ENCODE measurements at regions not wholly inside any gene's neighbourhood (a gene's known extent, or its start where the extent isn't known, plus 50 kb on each side); places are given as distances from the start of the nearest gene placed in this dataset.

DNA sequence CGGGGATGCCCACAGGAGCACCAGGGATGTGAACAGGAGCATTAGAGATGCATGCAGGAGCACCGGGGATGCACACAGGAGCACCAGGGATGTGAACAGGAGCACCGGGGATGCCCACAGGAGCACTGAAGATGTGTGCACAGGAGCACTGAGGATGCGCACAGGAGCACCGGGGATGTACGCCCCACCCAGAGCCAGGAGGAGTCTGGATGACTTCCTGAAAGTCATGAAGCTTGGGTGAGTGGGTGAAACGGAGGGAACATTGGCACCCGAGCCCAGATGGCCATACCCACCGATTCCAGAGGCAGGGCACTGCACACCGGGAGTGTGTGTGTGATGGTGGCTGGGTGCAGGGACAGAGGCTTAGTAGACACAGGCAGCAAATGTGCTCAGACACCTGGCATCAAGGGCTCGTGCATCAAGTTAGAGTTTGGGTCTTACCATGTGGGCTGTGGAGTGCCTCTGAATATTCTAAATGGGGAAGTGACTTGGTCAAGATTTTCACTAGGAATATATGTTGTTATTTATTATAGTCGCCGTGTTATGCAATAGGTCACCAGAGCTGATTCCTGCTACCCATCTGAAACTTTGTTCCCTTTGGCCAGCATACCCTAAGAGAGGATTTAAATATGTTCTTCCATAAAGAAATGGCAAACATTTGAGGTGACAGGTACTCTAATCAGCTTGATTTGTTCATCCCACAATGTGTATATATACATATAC, 365.8 kb upstream of the MYT1L start:
- no peak overlapping the region for H3K4me3 ChIP-seq (ENCODE audit: low read depth, low read length, poor library complexity, severe bottlenecking)
- no peak overlapping the region for H2AFZ ChIP-seq (ENCODE audit: low read length)
- no peak overlapping the region for H3K9ac ChIP-seq (ENCODE audit: low read length)
- no peaks in the 10 kb centered on the region for H3K9me2 ChIP-seq (ENCODE audit: low read depth, low read length)
- H3K9me3 ChIP-seq (ENCODE audit: low read length) = no peaks in the 10 kb centered on the region
- no peak overlapping the region for H3K4me2 ChIP-seq (ENCODE audit: low read length)
- H3K27me3 ChIP-seq (ENCODE audit: insufficient read depth, low read length) = no peaks in the 10 kb centered on the region; the same call in 1 of the 2 replicates
- no peak overlapping the region for H3K27ac ChIP-seq (ENCODE audit: low read depth, low read length, poor library complexity, severe bottlenecking)
- H4K20me1 ChIP-seq (ENCODE audit: insufficient read depth, low read length) = no peaks in the 10 kb centered on the region
- H3F3A ChIP-seq (ENCODE audit: insufficient read depth, low read length) = no peaks in the 10 kb centered on the region
- no peaks in the 10 kb centered on the region for H3K4me1 ChIP-seq (ENCODE audit: insufficient read depth, low read length, severe bottlenecking)
- TF ChIP-seq CTCF (IDR thresholded peaks at IDR 0.05; ENCODE audit: low read length) (no peak), EZH2 (IDR thresholded peaks at IDR 0.05; ENCODE audit: borderline replicate concordance, low read length) (no peak)
- H3K79me2 ChIP-seq (ENCODE audit: insufficient read depth, low read length) = no peaks in the 10 kb centered on the region
- no peaks in the 10 kb centered on the region for H3K36me3 ChIP-seq (ENCODE audit: insufficient read depth, low read length)

DNA sequence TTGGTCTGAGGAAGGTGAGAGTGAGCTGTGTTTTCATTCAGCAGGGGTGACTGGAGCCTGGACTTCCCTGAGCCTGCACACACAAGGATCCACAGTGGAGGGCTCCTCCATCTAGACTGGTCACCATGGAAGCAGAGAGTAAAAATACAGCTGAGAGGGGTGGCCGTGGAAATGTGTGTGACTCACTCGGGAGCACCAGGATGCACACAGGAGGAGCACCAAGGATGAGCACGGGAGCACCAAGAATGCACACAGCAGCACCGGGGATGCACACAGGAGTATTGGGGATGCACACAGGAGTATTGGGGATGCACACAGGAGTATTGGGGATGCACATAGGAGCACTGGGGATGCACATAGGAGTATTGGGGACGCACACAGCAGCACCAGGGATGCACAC, 365.2 kb upstream of the MYT1L start:
- Histone ChIP-seq H3K9me3 (ENCODE audit: low read length) (no peaks in the 10 kb centered on the region), H3K79me2 (ENCODE audit: insufficient read depth, low read length) (no peaks in the 10 kb centered on the region), H2AFZ (ENCODE audit: low read length) (no peak overlapping the region), H3K27ac (ENCODE audit: low read depth, low read length, poor library complexity, severe bottlenecking) (no peak overlapping the region), H3K9me2 (ENCODE audit: low read depth, low read length) (no peaks in the 10 kb centered on the region), H3F3A (ENCODE audit: insufficient read depth, low read length) (no peaks in the 10 kb centered on the region), H4K20me1 (ENCODE audit: insufficient read depth, low read length) (no peaks in the 10 kb centered on the region), H3K4me1 (ENCODE audit: insufficient read depth, low read length, severe bottlenecking) (no peaks in the 10 kb centered on the region), H3K36me3 (ENCODE audit: insufficient read depth, low read length) (no peaks in the 10 kb centered on the region), H3K4me2 (ENCODE audit: low read length) (no peak overlapping the region), H3K9ac (ENCODE audit: low read length) (no peak overlapping the region), H3K4me3 (ENCODE audit: low read depth, low read length, poor library complexity, severe bottlenecking) (no peak overlapping the region), H3K27me3 (ENCODE audit: insufficient read depth, low read length) (no peaks in the 10 kb centered on the region; the same call in 1 of the 2 replicates)
- TF ChIP-seq CTCF (IDR thresholded peaks at IDR 0.05; ENCODE audit: low read length) = no peak
- no peak for TF ChIP-seq EZH2 (IDR thresholded peaks at IDR 0.05; ENCODE audit: borderline replicate concordance, low read length)

- H3K9me3 ChIP-seq (ENCODE audit: low read length) = no peaks in the 10 kb centered on the region
- H3K27me3 ChIP-seq (ENCODE audit: insufficient read depth, low read length) = no peaks in the 10 kb centered on the region; the same call in 1 of the 2 replicates
- H3K79me2 ChIP-seq (ENCODE audit: insufficient read depth, low read length) = no peaks in the 10 kb centered on the region
- H2AFZ ChIP-seq (ENCODE audit: low read length) = no peak overlapping the region
- TF ChIP-seq CTCF (IDR thresholded peaks at IDR 0.05; ENCODE audit: low read length) (no peak), EZH2 (IDR thresholded peaks at IDR 0.05; ENCODE audit: borderline replicate concordance, low read length) (no peak)
- no peak overlapping the region for H3K4me2 ChIP-seq (ENCODE audit: low read length)
- no peaks in the 10 kb centered on the region for H3K4me1 ChIP-seq (ENCODE audit: insufficient read depth, low read length, severe bottlenecking)
- H3K4me3 ChIP-seq (ENCODE audit: low read depth, low read length, poor library complexity, severe bottlenecking) = no peak overlapping the region
- no peak overlapping the region for H3K9ac ChIP-seq (ENCODE audit: low read length)
- no peaks in the 10 kb centered on the region for H3F3A ChIP-seq (ENCODE audit: insufficient read depth, low read length)
- H4K20me1 ChIP-seq (ENCODE audit: insufficient read depth, low read length) = no peaks in the 10 kb centered on the region
- H3K27ac ChIP-seq (ENCODE audit: low read depth, low read length, poor library complexity, severe bottlenecking) = no peak overlapping the region
- H3K36me3 ChIP-seq (ENCODE audit: insufficient read depth, low read length) = no peaks in the 10 kb centered on the region
- H3K9me2 ChIP-seq (ENCODE audit: low read depth, low read length) = no peaks in the 10 kb centered on the region
These were observed 363.7 kb upstream of the MYT1L start for GRCh38 chr2:2694746-2695145.
